ENCODE measurements at regions not wholly inside any gene's neighbourhood (a gene's known extent, or its start where the extent isn't known, plus 50 kb on each side); places are given as distances from the start of the nearest gene placed in this dataset.

DNA sequence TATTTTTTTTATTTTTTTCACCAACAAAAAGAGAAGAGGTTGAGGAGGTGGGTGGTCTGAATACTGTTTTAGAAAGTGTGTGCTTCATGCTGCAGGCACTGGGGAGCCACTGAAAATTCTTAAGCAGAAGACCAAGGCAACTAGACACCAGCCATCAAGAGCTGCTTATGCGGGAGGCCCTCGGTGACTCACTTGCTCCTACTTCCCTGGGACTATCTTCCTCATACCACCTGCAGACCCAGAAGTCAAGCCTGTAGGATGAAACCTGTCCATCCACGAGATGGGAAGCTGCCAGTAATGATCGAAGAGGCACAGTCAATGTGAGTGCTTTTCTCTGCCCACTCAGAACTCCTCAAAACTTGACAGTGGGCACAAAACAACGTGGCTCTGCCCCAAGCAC lies 125.8 kb upstream of the SLC44A1 start:
- TF ChIP-seq TCF4 (CRISPR knock-in tag; IDR thresholded peaks at IDR 0.05; ENCODE audit: borderline replicate concordance) (no peak), ARNTL (CRISPR knock-in tag; IDR thresholded peaks at IDR 0.05; ENCODE audit: borderline replicate concordance, low read depth) (no peak)
- TF ChIP-seq, protein P1, sequence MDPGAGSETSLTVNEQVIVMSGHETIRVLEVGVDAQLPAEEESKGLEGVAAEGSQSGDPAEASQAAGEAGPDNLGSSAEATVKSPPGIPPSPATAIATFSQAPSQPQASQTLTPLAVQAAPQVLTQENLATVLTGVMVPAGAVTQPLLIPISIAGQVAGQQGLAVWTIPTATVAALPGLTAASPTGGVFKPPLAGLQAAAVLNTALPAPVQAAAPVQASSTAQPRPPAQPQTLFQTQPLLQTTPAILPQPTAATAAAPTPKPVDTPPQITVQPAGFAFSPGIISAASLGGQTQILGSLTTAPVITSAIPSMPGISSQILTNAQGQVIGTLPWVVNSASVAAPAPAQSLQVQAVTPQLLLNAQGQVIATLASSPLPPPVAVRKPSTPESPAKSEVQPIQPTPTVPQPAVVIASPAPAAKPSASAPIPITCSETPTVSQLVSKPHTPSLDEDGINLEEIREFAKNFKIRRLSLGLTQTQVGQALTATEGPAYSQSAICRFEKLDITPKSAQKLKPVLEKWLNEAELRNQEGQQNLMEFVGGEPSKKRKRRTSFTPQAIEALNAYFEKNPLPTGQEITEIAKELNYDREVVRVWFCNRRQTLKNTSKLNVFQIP (CRISPR knock-in tag; IDR thresholded peaks at IDR 0.05; ENCODE audit: borderline replicate concordance, low read depth): no peak
